22Rv1 (cell line): ENCODE measurements at regions not wholly inside any gene's neighbourhood (a gene's known extent, or its start where the extent isn't known, plus 50 kb on each side); places are given as distances from the start of the nearest gene placed in this dataset.

Source experiments
- CTCF ChIP-seq: fragments of 450-650 bp; IDR thresholded peaks from 2 replicates; pipeline ENCODE4 v1.5.1; 2017; ENCODE audit warnings: mild to moderate bottlenecking
- ZFX ChIP-seq: fragments of 450-650 bp; IDR thresholded peaks from 2 replicates; pipeline ENCODE4 v1.6.1; 2017; ENCODE audit warnings: antibody characterized with exemption, borderline replicate concordance

DNA sequence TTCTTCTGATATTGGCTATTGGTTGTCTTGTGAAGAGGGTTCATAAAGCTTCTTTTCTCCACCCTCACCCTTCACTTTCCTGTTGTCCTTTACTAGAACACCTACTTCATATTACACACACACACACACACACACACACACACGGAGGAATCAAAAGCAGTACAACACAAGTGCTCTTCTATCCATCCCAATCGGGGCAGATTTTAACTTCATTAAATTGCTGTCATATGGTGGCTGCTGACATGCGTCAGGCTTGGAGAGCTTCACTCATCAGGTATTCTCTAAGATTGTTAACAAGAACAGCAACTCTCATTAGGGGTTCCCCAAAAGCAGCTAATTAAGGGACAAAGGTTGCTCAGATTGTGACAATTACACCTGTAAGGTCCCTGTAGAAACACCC, 239.1 kb upstream of the MEIS2 start:
- TF ChIP-seq CTCF (no peak), ZFX (no peak)
